ENCODE measurements at regions not wholly inside any gene's neighbourhood (a gene's known extent, or its start where the extent isn't known, plus 50 kb on each side); places are given as distances from the start of the nearest gene placed in this dataset.

DNA sequence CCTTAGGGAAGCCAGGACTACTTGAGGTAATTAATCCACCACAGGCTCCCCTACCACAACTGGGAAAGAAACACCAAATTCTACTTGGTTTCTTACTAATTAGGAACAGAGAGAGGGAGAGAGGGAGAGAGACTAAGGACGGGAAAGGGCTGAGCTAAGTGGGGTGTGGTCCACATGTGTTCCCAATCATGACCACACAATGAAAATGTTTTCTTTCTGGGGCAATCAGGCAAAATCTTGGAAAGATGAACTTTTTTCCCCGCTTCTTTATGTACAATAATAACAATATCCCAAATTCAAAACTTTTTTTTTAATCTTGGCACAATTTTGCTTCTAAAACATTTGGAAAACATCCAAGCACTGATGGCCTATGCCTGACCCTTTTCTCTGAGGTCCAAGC, 734.4 kb downstream of the MAFB start:
- TF ChIP-seq POLR2A (IDR thresholded peaks at IDR 0.05): no peak
- TF ChIP-seq, protein P1, sequence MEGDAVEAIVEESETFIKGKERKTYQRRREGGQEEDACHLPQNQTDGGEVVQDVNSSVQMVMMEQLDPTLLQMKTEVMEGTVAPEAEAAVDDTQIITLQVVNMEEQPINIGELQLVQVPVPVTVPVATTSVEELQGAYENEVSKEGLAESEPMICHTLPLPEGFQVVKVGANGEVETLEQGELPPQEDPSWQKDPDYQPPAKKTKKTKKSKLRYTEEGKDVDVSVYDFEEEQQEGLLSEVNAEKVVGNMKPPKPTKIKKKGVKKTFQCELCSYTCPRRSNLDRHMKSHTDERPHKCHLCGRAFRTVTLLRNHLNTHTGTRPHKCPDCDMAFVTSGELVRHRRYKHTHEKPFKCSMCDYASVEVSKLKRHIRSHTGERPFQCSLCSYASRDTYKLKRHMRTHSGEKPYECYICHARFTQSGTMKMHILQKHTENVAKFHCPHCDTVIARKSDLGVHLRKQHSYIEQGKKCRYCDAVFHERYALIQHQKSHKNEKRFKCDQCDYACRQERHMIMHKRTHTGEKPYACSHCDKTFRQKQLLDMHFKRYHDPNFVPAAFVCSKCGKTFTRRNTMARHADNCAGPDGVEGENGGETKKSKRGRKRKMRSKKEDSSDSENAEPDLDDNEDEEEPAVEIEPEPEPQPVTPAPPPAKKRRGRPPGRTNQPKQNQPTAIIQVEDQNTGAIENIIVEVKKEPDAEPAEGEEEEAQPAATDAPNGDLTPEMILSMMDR (IDR thresholded peaks at IDR 0.05): no peak
- TF ChIP-seq POLR2AphosphoS5 (IDR thresholded peaks at IDR 0.05; ENCODE audit: insufficient read depth in 1 of 2, low read depth in 1 of 2): no peak
